Mucosa of gallbladder (tissue), 1 donor: ENCODE measurements at regions not wholly inside any gene's neighbourhood (a gene's known extent, or its start where the extent isn't known, plus 50 kb on each side); places are given as distances from the start of the nearest gene placed in this dataset.
"Not testable (repeated sequence)": the region's sequence is repeated elsewhere in the genome, so short reads cannot be mapped to it uniquely, and the experiment has no call there.

Experiments used
- DNase-seq: peaks from one replicate; pipeline ENCODE4 v3.0.0-alpha.2; 2020; ENCODE audit warnings: low spot score
- donor health status: DM: no; HTN: no; CAD: no.

GRCh38 chr3:177249203-177249602 lies 51.9 kb upstream of the TBL1XR1 start:
- peak; percentile 13 for DNase-seq

- DNase-seq, result no peak
These were observed 52.9 kb upstream of the TBL1XR1 start for GRCh38 chr3:177250151-177250550.

- no peak for DNase-seq
These were observed 54.5 kb upstream of the TBL1XR1 start for GRCh38 chr3:177251755-177252154.

GRCh38 chr3:177257006-177257405 lies 59.7 kb upstream of the TBL1XR1 start:
- no peak for DNase-seq

- DNase-seq, result no peak
These were observed 60.3 kb upstream of the TBL1XR1 start for GRCh38 chr3:177257625-177258024.

- no peak for DNase-seq
These were observed 65.1 kb upstream of the TBL1XR1 start for GRCh38 chr3:177262396-177262795.

GRCh38 chr3:177263615-177264368 lies 66.5 kb upstream of the TBL1XR1 start:
- no peak for DNase-seq

- not testable (repeated sequence) for DNase-seq
These were observed 74.7 kb upstream of the TBL1XR1 start for GRCh38 chr3:177271811-177272501.

- DNase-seq, result no peak
These were observed 80.7 kb upstream of the TBL1XR1 start for GRCh38 chr3:177278016-177278415.

- no peak for DNase-seq
These were observed 82.0 kb upstream of the TBL1XR1 start for GRCh38 chr3:177279118-177279815.

GRCh38 chr3:177281292-177282118 lies 84.2 kb upstream of the TBL1XR1 start:
- DNase-seq, result no peak

- DNase-seq, result no peak
These were observed 84.9 kb upstream of the TBL1XR1 start for GRCh38 chr3:177282119-177282655.

- no peak for DNase-seq
These were observed 86.7 kb upstream of the TBL1XR1 start for GRCh38 chr3:177283983-177284382.

GRCh38 chr3:177284383-177284881 lies 87.2 kb upstream of the TBL1XR1 start:
- peak; percentile 34 for DNase-seq

GRCh38 chr3:177286034-177286433 lies 88.8 kb upstream of the TBL1XR1 start:
- no peak for DNase-seq

- no peak for DNase-seq
These were observed 89.9 kb upstream of the TBL1XR1 start for GRCh38 chr3:177287231-177287630.

- no peak for DNase-seq
These were observed 93.4 kb upstream of the TBL1XR1 start for GRCh38 chr3:177290633-177291032.

- DNase-seq, result peak; percentile 53
These were observed 96.9 kb upstream of the TBL1XR1 start for GRCh38 chr3:177294221-177294620.

- DNase-seq, result peak; percentile 85
These were observed 97.8 kb upstream of the TBL1XR1 start for GRCh38 chr3:177295116-177295515.

GRCh38 chr3:177299250-177299649 lies 102.0 kb upstream of the TBL1XR1 start:
- no peak for DNase-seq
